GM20000 (cell line): ENCODE measurements at regions not wholly inside any gene's neighbourhood (a gene's known extent, or its start where the extent isn't known, plus 50 kb on each side); places are given as distances from the start of the nearest gene placed in this dataset.
A peak's percentile ranks its signal among the peaks of the same experiment; 100 is the strongest.
"Not testable (repeated sequence)": the region's sequence is repeated elsewhere in the genome, so short reads cannot be mapped to it uniquely, and the experiment has no call there.

Source experiments
- DNase-seq: peaks from one replicate; pipeline ENCODE4 v3.0.0; 2012; ENCODE audit warnings: low spot score
- TF ChIP-seq, protein P1 (sequence below): IDR thresholded peaks from 2 replicates; pipeline ENCODE4 v1.5.1; 2012; ENCODE audit warnings: mild to moderate bottlenecking, control low read depth; ENCODE audit errors: extremely low read depth, missing control alignments

DNA sequence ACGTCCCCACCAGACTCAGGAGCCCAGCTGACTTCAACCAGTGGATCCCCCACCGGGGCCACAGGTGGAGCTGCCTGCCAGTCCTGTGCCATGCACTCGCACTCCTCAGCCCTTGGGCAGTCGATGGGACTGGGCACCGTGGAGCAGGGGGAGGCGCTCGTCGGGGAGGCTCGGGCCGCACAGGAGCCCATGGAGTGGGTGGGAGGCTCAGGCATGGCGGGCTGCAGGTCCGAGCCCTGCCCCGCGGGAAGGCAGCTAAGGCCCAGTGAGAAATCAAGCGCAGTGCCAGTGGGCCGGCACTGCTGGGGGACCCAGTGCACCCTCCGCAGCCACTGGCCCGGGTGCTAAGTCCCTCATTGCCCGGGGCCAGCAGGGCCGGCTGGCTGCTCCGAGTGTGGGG lies 52.3 kb upstream of the LRRC30 start:
- not testable (repeated sequence) for DNase-seq

DNA sequence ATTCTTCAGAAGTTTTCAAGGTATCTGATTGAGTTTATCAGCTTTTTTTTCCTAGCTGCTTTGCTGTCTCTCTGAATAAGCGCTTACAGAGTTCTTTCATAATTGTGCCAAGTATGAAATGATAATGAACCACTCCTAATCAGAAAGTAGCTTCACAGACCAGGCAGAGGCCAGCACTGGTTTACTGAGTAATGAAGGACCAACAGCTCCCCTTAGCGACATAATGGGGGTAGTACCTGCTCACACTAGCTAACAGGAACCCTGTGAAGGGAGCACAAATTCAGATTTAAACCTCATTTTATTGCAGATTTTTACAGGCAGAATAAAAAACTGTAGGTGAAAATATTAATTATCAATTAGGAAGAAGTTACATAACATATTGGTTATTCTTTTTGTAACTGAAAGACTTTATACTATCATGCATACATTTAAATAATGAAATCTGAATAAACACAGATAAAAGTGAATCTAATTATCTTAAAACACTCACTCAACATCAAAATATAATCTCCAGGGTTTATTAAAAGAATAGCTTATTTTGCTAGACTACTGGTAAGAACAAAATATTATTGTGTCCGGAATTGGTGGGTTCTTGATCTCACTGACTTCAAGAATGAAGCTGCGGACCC lies 53.7 kb upstream of the LRRC30 start:
- TF ChIP-seq, protein P1, sequence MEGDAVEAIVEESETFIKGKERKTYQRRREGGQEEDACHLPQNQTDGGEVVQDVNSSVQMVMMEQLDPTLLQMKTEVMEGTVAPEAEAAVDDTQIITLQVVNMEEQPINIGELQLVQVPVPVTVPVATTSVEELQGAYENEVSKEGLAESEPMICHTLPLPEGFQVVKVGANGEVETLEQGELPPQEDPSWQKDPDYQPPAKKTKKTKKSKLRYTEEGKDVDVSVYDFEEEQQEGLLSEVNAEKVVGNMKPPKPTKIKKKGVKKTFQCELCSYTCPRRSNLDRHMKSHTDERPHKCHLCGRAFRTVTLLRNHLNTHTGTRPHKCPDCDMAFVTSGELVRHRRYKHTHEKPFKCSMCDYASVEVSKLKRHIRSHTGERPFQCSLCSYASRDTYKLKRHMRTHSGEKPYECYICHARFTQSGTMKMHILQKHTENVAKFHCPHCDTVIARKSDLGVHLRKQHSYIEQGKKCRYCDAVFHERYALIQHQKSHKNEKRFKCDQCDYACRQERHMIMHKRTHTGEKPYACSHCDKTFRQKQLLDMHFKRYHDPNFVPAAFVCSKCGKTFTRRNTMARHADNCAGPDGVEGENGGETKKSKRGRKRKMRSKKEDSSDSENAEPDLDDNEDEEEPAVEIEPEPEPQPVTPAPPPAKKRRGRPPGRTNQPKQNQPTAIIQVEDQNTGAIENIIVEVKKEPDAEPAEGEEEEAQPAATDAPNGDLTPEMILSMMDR: peak; percentile 29
- DNase-seq: peak; percentile 61

DNA sequence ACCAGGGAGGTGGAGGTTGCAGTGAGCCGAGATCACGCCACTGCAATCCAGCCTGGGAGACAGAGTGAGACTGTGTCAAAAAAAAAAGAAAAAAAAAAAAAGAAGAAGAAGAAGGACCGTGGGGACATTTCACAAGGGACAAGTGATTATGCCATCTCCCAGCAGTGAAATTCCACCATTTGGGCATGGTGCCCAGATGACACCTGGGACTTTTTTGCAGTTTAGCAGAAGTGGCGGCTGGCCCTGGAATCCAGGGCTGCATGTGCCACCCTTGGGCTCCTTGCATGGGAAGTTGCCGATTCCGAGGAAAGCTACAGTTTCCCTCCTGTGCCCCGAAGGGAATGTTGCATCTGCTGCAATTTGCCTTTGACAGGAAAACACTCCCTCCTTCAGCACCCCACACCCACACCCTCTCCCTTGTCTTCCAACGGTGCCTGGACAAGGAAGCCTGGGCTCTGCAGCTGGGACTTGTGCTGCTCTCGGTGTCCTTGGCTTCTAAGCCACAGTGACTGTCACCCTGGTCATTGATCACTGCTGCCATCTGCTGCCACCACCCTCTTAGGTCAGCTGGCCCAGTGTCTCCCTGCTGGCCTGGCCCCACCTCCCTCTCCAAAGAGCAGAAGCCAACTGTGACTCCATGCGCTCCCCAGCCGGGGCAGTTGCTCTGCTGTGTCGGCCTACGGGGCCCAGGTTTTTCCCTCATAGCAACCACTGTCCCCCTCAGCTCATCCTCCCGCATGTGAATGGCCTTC lies 56.4 kb upstream of the LRRC30 start:
- no peak for DNase-seq
- TF ChIP-seq, protein P1: no peak

DNA sequence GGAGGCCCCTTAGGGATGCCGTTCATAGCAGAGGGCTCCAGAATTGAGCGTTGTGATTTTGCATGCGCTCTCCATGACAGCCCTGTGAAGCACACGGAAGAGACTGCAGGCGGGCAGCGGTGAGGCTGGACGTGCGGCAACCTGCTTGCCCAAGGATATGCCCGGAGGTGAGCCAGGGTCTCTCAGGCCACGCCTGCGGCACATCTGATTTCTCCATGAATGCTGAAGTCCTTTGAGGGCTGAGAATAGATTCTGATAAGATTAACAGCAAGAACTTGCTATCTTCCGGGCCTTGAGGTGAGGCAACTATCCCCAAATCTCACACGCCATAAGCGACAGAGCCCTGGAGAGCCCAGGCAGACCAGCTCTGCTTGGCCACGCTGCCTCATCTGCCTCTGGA lies 55.6 kb upstream of the LAMA1 start:
- no peak for DNase-seq
- TF ChIP-seq, protein P1: no peak

DNA sequence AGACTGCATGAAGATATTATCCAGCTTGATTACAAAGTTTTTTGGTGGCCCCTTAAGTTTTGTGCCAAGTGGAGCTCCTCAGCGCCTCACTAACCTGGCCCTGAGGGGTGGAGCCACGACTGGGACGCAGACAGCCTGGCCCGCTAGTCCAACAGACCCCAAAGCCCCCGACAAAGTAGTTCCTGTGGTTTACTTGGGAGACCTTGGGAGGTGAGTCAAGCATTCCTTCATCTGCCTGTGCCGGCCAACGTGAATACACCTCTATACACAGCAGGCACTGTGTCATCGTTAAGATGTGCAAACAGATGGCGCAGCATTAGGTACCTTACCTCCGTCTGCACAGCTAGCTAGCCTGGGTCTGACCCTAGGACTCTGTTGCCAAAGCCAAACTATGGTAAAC lies 55.0 kb upstream of the LAMA1 start:
- DNase-seq: no peak

DNA sequence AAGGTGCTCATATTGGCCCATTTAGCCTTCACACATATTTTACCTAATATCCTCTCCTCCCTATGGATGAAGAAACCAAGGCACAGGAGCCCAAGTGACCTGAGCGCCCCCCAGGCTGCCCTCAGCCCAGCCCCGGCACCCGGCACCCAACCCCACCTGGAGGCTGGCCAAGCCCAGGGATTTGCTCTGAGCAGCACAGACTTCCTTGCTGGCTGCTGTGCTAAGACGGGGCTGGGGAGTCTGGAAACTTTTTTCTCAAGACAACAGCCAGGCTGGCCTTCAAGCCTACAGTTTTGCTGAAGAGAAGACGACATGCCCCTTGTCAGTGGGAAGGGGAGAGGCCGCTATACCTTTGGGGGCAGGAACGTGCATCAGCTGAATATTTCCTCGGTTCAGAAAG lies 52.7 kb upstream of the LAMA1 start:
- TF ChIP-seq, protein P1: no peak
- DNase-seq: no peak

More for the DNA sequence above, 55.0 kb upstream of the LAMA1 start:
- TF ChIP-seq, protein P1: no peak

DNA sequence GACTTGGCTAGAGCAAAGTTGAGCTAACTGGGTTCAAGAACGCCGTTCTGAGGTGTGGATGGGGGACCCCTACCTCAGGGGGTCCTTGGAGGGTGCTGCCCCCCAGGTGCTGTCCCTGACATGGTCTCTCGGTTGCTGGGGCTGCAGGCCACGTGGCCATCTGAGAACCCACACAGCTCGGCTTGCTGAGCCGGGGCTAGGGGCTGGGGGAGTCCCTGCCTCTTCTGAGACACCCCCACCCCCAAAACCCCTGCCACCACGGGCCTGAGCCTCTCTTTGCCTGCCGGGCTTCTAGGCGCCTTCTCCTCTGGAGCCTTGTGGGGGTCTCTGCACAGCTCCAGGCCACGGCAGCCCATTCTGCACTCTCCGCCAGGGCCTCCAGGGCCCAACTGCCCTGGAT lies 52.0 kb upstream of the LAMA1 start:
- TF ChIP-seq, protein P1: no peak
- no peak for DNase-seq

DNA sequence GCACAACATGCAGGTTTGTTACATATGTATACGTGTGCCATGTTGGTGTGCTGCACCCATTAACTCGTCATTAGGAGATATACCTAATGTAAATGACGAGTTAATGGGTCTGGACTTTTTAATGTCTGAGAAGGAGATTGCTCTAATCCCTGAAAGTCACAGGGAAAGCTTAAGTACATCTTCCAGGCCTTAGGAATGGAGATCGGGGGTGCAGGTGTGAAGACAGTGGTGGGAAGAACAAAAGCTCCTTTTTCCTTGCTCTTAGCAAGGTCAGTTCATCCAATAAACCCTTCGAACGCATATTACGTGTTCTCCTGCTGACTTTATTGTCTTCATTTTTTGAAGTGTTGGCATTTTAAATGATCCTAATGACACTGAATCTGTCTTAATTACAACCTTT lies 50.8 kb upstream of the LAMA1 start:
- TF ChIP-seq, protein P1: no peak
- no peak for DNase-seq
